ENCODE measurements at regions not wholly inside any gene's neighbourhood (a gene's known extent, or its start where the extent isn't known, plus 50 kb on each side); places are given as distances from the start of the nearest gene placed in this dataset.

GRCh38 chrX:44693255-44693654 lies 150.6 kb upstream of the DUSP21 start:
- intact Hi-C loops (cut with DNase I), result no loop called here
- Histone ChIP-seq H3K27me3 (ENCODE audit: insufficient read depth in 3 of 3, low read length in 2 of 3) (no peaks in the 10 kb centered on the region), H3K27ac (no peak overlapping the region), H3K4me3 (no peak overlapping the region), H3K36me3 (ENCODE audit: insufficient read depth in 1 of 2, low read depth in 1 of 2) (no peaks in the 10 kb centered on the region), H3K9me3 (no peaks in the 10 kb centered on the region), H3K4me1 (no peaks in the 10 kb centered on the region)
- ATAC-seq, result no peak
- TF ChIP-seq CTCF (IDR thresholded peaks at IDR 0.05), result no peak
- DNase-seq, result no peak
- 86 to 92% (median 88%) methylated on average over 3 of the region's 3 CpGs for WGBS, 3 donors

GRCh38 chrX:44690129-44690528 lies 147.5 kb upstream of the FUNDC1 start:
- Histone ChIP-seq H3K9me3 (no peaks in the 10 kb centered on the region), H3K27me3 (ENCODE audit: insufficient read depth in 3 of 3, low read length in 2 of 3) (no peaks in the 10 kb centered on the region), H3K36me3 (ENCODE audit: insufficient read depth in 1 of 2, low read depth in 1 of 2) (no peaks in the 10 kb centered on the region), H3K4me1 (no peaks in the 10 kb centered on the region), H3K27ac (no peak overlapping the region), H3K4me3 (no peak overlapping the region)
- intact Hi-C loops (cut with DNase I), result no loop called here
- DNase-seq (no peak), ATAC-seq (no peak)
- TF ChIP-seq CTCF (IDR thresholded peaks at IDR 0.05), result no peak
- 89 to 94% (median 93%) methylated on average over 2 of the region's 2 CpGs for WGBS, 3 donors

- no peak overlapping the region for H3K27ac ChIP-seq
- ATAC-seq, result peak in 2 of 4 donors; percentile 46 to 51
- TF ChIP-seq CTCF (IDR thresholded peaks at IDR 0.05), result no peak
- 24 to 37% (median 28%) methylated on average over 10 of the region's 10 CpGs for WGBS, 3 donors
- H3K36me3 ChIP-seq (ENCODE audit: insufficient read depth in 1 of 2, low read depth in 1 of 2), result no peaks in the 10 kb centered on the region
- peaks cover 0 to 4% (median 0%) of the 10 kb centered on the region in 3 donors for H3K27me3 ChIP-seq (ENCODE audit: insufficient read depth in 3 of 3, low read length in 2 of 3)
- no peaks in the 10 kb centered on the region for H3K9me3 ChIP-seq
- no peak overlapping the region for H3K4me3 ChIP-seq
- intact Hi-C loops (cut with DNase I), result no loop called here
- H3K4me1 ChIP-seq, result no peaks in the 10 kb centered on the region
- peak; percentile 57 to 75 for DNase-seq
Observed at GRCh38 chrX:44675362-44676024, 132.8 kb upstream of the FUNDC1 start.

- ATAC-seq (no peak), DNase-seq (no peak)
- WGBS, 3 donors, result 42 to 48% (median 43%) methylated on average over 2 of the region's 2 CpGs
- no peaks in the 10 kb centered on the region for H3K9me3 ChIP-seq
- H3K4me3 ChIP-seq, result no peak overlapping the region
- H3K4me1 ChIP-seq, result no peaks in the 10 kb centered on the region
- H3K27ac ChIP-seq, result no peak overlapping the region
- no peaks in the 10 kb centered on the region for H3K36me3 ChIP-seq (ENCODE audit: insufficient read depth in 1 of 2, low read depth in 1 of 2)
- peaks cover 0 to 4% (median 0%) of the 10 kb centered on the region in 3 donors for H3K27me3 ChIP-seq (ENCODE audit: insufficient read depth in 3 of 3, low read length in 2 of 3)
- no peak for TF ChIP-seq CTCF (IDR thresholded peaks at IDR 0.05)
- intact Hi-C loops (cut with DNase I), result no loop called here
Observed at GRCh38 chrX:44674906-44675305, 132.2 kb upstream of the FUNDC1 start.

- Histone ChIP-seq H3K36me3 (ENCODE audit: insufficient read depth in 1 of 2, low read depth in 1 of 2) (no peaks in the 10 kb centered on the region), H3K4me1 (no peaks in the 10 kb centered on the region), H3K4me3 (no peak overlapping the region), H3K27me3 (ENCODE audit: insufficient read depth in 3 of 3, low read length in 2 of 3) (peaks cover 0 to 9% (median 0%) of the 10 kb centered on the region in 3 donors), H3K9me3 (no peaks in the 10 kb centered on the region), H3K27ac (no peak overlapping the region)
- no peak for TF ChIP-seq CTCF (IDR thresholded peaks at IDR 0.05)
- DNase-seq (no peak), ATAC-seq (no peak)
- 89 to 100% (median 91%) methylated on average over 1 of the region's 1 CpG for WGBS, 3 donors
- intact Hi-C loops (cut with DNase I), result no loop called here
Observed at GRCh38 chrX:44669626-44670025, 127.0 kb upstream of the FUNDC1 start.

Measured in psoas muscle (tissue), 7 donors.